ENCODE measurements at regions not wholly inside any gene's neighbourhood (a gene's known extent, or its start where the extent isn't known, plus 50 kb on each side); places are given as distances from the start of the nearest gene placed in this dataset.

DNA sequence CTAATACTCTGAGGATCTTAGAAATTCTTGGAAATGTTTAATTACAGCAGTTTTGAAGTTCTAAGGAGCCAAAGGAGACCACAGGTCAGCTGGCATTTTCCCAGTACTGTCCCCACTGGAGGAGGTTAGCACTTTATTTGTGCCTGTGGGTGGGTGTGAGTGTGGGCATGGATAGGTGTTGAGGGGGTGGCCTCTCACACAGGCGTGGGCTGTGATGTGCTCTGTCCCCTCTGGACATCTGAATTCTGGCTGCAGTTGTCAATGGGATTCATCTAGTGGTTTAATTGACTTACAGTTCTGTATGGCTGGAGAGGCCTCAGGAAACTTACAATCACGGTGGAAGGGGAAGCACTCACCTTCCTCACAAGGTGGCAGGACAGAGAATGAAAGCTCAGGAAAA lies 135.4 kb upstream of the NAMPT start:
- WGBS, 2 donors = 80 to 87% methylated on average over 2 of the region's 2 CpGs
- no peaks in the 10 kb centered on the region for H3K9me3 ChIP-seq (ENCODE audit: control insufficient read depth in 2 of 2, insufficient read depth in 1 of 2, low read depth in 1 of 2, low read length in 1 of 2)
- H3K27me3 ChIP-seq (ENCODE audit: control insufficient read depth in 1 of 2, insufficient read depth in 2 of 2, low read length in 2 of 2) = no peaks in the 10 kb centered on the region
- H3K4me1 ChIP-seq (ENCODE audit: control insufficient read depth in 2 of 2, insufficient read depth in 2 of 2, low read length in 1 of 2) = peaks cover 0 to 3% of the 10 kb centered on the region in 2 donors
- no peaks in the 10 kb centered on the region for H3K36me3 ChIP-seq (ENCODE audit: control insufficient read depth in 2 of 2, insufficient read depth in 2 of 2, low read length in 1 of 2)
- no peak overlapping the region for H3K4me3 ChIP-seq (ENCODE audit: low read depth in 1 of 2, low read length in 2 of 2)
- no peak overlapping the region for H3K27ac ChIP-seq (ENCODE audit: low read depth in 2 of 2, low read length in 1 of 2)

DNA sequence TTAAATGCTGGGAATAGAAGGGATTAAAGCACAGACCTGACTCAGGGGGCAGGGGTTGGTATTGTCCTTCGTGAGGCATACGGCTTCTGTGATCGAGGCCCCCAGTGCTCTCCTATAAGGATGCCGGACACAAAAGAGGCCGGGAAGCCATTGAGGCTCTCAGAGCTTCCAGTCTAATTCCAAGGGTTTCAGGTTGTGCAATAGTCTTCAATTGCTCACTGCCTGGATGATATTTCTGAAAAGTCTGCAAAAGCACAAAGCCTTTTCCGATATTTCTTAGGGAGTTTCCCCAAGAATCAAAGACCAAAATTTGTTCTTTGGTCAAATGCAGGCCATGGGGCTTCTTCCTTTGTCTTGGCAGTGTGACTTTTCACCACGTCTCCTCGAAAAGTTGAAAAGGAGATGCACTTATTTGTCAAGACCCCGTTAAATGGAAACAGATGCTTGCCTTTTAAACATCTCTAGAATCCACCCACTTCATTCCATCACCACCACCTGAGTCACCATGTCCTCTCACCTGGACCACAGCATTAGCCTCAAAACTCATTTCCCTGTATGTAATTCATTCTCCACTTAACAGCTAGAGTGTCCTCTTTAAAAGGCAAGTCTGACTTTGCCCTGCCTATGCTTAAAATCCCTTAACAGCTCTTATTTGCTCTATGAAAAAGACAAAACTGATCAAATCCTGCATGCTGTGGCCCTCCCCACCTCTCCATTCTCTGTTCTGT lies 134.8 kb upstream of the NAMPT start:
- Histone ChIP-seq H3K27me3 (ENCODE audit: control insufficient read depth in 1 of 2, insufficient read depth in 2 of 2, low read length in 2 of 2) (no peaks in the 10 kb centered on the region), H3K4me3 (ENCODE audit: low read depth in 1 of 2, low read length in 2 of 2) (no peak overlapping the region), H3K4me1 (ENCODE audit: control insufficient read depth in 2 of 2, insufficient read depth in 2 of 2, low read length in 1 of 2) (peaks cover 0 to 3% of the 10 kb centered on the region in 2 donors), H3K36me3 (ENCODE audit: control insufficient read depth in 2 of 2, insufficient read depth in 2 of 2, low read length in 1 of 2) (no peaks in the 10 kb centered on the region), H3K9me3 (ENCODE audit: control insufficient read depth in 2 of 2, insufficient read depth in 1 of 2, low read depth in 1 of 2, low read length in 1 of 2) (no peaks in the 10 kb centered on the region), H3K27ac (ENCODE audit: low read depth in 2 of 2, low read length in 1 of 2) (no peak overlapping the region)
- WGBS, 2 donors = 95 to 98% methylated on average over 9 of the region's 9 CpGs

DNA sequence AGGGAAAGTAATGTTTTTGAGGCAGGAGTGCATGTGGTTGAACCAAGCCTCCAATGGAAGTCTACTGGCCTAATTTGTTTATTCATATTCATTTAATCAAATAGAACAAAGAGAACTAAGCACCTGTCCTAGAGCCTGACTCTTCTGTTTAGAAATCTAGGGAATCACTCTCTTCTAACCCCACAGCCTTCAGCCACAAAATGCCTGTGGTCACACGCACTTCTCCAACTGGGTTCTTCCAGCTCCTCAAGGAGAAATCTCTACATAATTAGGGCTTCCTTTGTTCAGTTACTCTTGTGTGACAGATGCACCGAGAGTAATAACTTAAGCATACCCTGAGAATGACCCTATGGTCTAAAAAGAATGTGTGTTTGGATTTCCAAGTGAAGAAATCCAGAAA lies 133.7 kb upstream of the NAMPT start:
- Histone ChIP-seq H3K4me1 (ENCODE audit: control insufficient read depth in 2 of 2, insufficient read depth in 2 of 2, low read length in 1 of 2) (no peaks in the 10 kb centered on the region), H3K9me3 (ENCODE audit: control insufficient read depth in 2 of 2, insufficient read depth in 1 of 2, low read depth in 1 of 2, low read length in 1 of 2) (no peaks in the 10 kb centered on the region), H3K27me3 (ENCODE audit: control insufficient read depth in 1 of 2, insufficient read depth in 2 of 2, low read length in 2 of 2) (no peaks in the 10 kb centered on the region), H3K36me3 (ENCODE audit: control insufficient read depth in 2 of 2, insufficient read depth in 2 of 2, low read length in 1 of 2) (no peaks in the 10 kb centered on the region), H3K27ac (ENCODE audit: low read depth in 2 of 2, low read length in 1 of 2) (peak overlapping the region; percentile 27 to 57), H3K4me3 (ENCODE audit: low read depth in 1 of 2, low read length in 2 of 2) (no peak overlapping the region)
- whole genome bisulfite sequencing, 2 donors = 81 to 84% methylated on average over 2 of the region's 2 CpGs

DNA sequence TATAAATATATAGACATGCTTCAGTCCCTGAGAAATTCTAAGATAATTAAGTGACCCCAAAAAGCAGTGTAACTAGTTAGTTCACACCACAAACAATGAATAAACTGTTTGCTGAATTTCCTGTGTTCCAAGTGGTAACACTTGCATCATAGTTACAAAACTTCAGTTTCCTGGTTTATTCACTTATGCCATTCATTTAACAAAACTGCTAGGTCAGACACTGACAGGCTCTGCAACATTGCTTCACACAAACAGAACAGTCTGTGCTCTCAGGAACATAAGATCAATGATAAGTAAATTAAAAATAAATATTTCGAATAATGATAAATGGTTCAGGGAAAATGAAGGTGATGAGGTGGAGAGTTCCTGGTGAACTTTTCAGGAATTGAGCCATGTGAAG lies 133.3 kb upstream of the NAMPT start:
- H3K9me3 ChIP-seq (ENCODE audit: control insufficient read depth in 2 of 2, insufficient read depth in 1 of 2, low read depth in 1 of 2, low read length in 1 of 2) = no peaks in the 10 kb centered on the region
- peak overlapping the region; percentile 27 to 57 for H3K27ac ChIP-seq (ENCODE audit: low read depth in 2 of 2, low read length in 1 of 2)
- no peaks in the 10 kb centered on the region for H3K36me3 ChIP-seq (ENCODE audit: control insufficient read depth in 2 of 2, insufficient read depth in 2 of 2, low read length in 1 of 2)
- 59% methylated on average over 1 of the region's 1 CpG for WGBS, 2 donors
- H3K4me1 ChIP-seq (ENCODE audit: control insufficient read depth in 2 of 2, insufficient read depth in 2 of 2, low read length in 1 of 2) = no peaks in the 10 kb centered on the region
- no peak overlapping the region for H3K4me3 ChIP-seq (ENCODE audit: low read depth in 1 of 2, low read length in 2 of 2)
- no peaks in the 10 kb centered on the region for H3K27me3 ChIP-seq (ENCODE audit: control insufficient read depth in 1 of 2, insufficient read depth in 2 of 2, low read length in 2 of 2)

DNA sequence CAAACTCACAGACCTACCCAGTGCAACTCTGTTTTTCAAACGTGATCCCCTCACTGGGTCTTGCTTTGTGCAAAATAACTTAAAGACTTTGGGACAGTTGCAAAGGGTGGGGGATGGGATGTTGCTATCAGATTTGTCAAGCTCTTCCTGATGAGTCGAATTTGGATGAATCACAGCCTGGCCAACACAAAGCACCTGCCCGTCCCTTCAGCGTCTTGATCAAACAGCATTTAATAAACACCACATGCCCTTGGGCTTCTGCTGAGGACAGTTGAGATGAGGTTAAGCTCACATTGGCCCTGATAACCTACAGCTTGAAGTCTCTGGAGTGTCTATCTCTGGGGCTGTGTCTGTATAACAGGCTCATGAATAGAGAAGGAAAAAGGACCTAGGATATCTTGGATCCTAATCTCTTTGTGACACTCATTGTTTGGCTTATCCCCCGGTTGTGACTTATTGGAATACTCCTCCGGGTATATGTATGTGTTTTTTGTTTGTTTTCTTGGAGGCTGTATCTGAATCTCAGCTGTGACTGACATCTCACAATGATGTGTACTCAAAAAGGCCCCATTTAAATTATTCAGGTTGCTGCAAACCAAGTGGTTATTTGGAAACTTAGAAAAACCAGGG lies 132.6 kb upstream of the NAMPT start:
- H3K4me3 ChIP-seq (ENCODE audit: low read depth in 1 of 2, low read length in 2 of 2) = no peak overlapping the region
- peak overlapping the region; percentile 71 to 82 for H3K27ac ChIP-seq (ENCODE audit: low read depth in 2 of 2, low read length in 1 of 2)
- 27 to 41% methylated on average over 6 of the region's 6 CpGs for WGBS, 2 donors
- no peaks in the 10 kb centered on the region for H3K4me1 ChIP-seq (ENCODE audit: control insufficient read depth in 2 of 2, insufficient read depth in 2 of 2, low read length in 1 of 2)
- H3K36me3 ChIP-seq (ENCODE audit: control insufficient read depth in 2 of 2, insufficient read depth in 2 of 2, low read length in 1 of 2) = no peaks in the 10 kb centered on the region
- H3K9me3 ChIP-seq (ENCODE audit: control insufficient read depth in 2 of 2, insufficient read depth in 1 of 2, low read depth in 1 of 2, low read length in 1 of 2) = no peaks in the 10 kb centered on the region
- H3K27me3 ChIP-seq (ENCODE audit: control insufficient read depth in 1 of 2, insufficient read depth in 2 of 2, low read length in 2 of 2) = no peaks in the 10 kb centered on the region

DNA sequence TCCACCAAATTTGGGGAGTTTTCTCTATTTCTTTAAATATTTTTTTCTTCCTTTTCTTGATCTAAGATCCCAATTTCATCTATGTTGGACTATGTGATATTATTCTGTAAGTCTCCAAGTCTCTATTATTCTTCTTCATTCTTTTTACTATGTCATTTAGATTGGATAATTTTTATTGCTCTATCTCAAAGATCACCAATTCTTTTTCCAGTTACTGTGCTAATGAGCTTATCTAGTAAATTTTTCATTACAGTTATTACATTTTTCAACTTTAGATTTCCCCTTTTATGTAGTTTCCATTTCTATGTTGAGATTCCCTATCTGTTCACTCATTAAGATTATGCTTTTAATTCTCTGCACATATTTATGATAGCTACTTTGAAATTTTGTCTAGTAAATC lies 131.6 kb upstream of the NAMPT start:
- Histone ChIP-seq H3K27me3 (ENCODE audit: control insufficient read depth in 1 of 2, insufficient read depth in 2 of 2, low read length in 2 of 2) (no peaks in the 10 kb centered on the region), H3K9me3 (ENCODE audit: control insufficient read depth in 2 of 2, insufficient read depth in 1 of 2, low read depth in 1 of 2, low read length in 1 of 2) (no peaks in the 10 kb centered on the region), H3K27ac (ENCODE audit: low read depth in 2 of 2, low read length in 1 of 2) (no peak overlapping the region), H3K4me1 (ENCODE audit: control insufficient read depth in 2 of 2, insufficient read depth in 2 of 2, low read length in 1 of 2) (no peaks in the 10 kb centered on the region), H3K4me3 (ENCODE audit: low read depth in 1 of 2, low read length in 2 of 2) (no peak overlapping the region), H3K36me3 (ENCODE audit: control insufficient read depth in 2 of 2, insufficient read depth in 2 of 2, low read length in 1 of 2) (no peaks in the 10 kb centered on the region)

DNA sequence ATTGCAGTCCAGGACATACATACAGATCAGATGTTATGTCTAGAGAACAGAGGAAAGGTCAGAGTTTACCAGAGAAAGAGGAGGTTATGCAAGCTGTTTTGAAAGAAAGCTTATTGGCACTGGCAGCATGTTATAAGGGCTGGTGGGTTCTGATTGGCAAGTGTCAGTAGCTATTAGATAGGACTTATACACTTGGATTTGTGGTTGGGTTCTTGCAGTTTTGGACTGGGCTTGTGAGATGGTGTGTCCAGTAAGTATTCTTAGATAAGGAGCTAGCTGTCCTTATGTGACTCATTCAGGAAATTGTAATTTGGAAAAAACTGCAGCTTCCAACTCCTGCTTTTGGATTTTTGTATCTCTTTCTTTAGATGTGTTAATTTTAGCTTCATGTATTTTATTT lies 130.7 kb upstream of the NAMPT start:
- Histone ChIP-seq H3K27me3 (ENCODE audit: control insufficient read depth in 1 of 2, insufficient read depth in 2 of 2, low read length in 2 of 2) (no peaks in the 10 kb centered on the region), H3K9me3 (ENCODE audit: control insufficient read depth in 2 of 2, insufficient read depth in 1 of 2, low read depth in 1 of 2, low read length in 1 of 2) (no peaks in the 10 kb centered on the region), H3K27ac (ENCODE audit: low read depth in 2 of 2, low read length in 1 of 2) (no peak overlapping the region), H3K4me1 (ENCODE audit: control insufficient read depth in 2 of 2, insufficient read depth in 2 of 2, low read length in 1 of 2) (no peaks in the 10 kb centered on the region), H3K4me3 (ENCODE audit: low read depth in 1 of 2, low read length in 2 of 2) (no peak overlapping the region), H3K36me3 (ENCODE audit: control insufficient read depth in 2 of 2, insufficient read depth in 2 of 2, low read length in 1 of 2) (no peaks in the 10 kb centered on the region)

DNA sequence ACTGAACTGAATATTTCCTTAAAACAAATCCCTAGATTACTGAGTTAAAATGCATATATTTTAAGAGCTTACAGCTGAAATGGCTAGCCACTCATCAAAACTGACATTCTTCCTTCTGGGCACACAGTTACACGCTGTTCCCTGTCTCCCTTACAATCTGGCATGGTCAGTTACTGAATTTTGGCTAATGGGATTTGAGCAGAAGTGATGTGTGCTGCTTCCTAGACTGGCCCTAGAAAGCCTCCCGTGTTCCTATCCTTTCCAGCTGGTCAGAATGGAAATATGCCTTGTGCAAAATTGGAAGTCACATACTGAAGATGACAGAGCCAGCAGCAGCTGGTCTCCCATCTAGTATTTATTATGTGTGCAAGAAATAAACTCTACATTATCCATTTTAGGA lies 128.7 kb upstream of the NAMPT start:
- H3K27me3 ChIP-seq (ENCODE audit: control insufficient read depth in 1 of 2, insufficient read depth in 2 of 2, low read length in 2 of 2) = no peaks in the 10 kb centered on the region
- H3K36me3 ChIP-seq (ENCODE audit: control insufficient read depth in 2 of 2, insufficient read depth in 2 of 2, low read length in 1 of 2) = no peaks in the 10 kb centered on the region
- H3K9me3 ChIP-seq (ENCODE audit: control insufficient read depth in 2 of 2, insufficient read depth in 1 of 2, low read depth in 1 of 2, low read length in 1 of 2) = no peaks in the 10 kb centered on the region
- H3K27ac ChIP-seq (ENCODE audit: low read depth in 2 of 2, low read length in 1 of 2) = no peak overlapping the region
- H3K4me3 ChIP-seq (ENCODE audit: low read depth in 1 of 2, low read length in 2 of 2) = no peak overlapping the region
- no peaks in the 10 kb centered on the region for H3K4me1 ChIP-seq (ENCODE audit: control insufficient read depth in 2 of 2, insufficient read depth in 2 of 2, low read length in 1 of 2)
- WGBS, 2 donors = 56 to 79% methylated on average over 2 of the region's 2 CpGs

DNA sequence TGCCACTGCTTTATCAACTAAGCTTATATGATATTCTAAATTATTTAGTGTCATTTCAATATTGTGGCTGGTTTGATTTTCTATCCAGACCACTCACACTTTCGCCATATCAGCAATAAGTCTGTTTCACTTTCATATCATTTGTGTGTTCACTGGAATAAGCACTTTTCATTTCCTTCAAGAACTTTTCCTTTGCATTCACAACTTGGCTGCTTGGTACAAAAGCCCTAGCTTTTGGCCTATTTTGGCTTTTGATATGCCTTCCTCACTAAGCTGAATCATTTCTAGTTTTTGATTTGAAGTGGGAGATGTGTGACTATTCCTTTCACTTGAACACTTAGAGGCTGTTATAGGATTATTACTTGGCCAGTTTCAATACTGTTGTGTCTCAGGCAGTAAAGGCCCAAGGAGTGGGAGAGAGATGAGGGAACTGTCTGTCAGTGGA lies 120.9 kb upstream of the NAMPT start:
- H3K27ac ChIP-seq (ENCODE audit: low read depth in 2 of 2, low read length in 1 of 2) = no peak overlapping the region
- 0% methylated on average over 1 of the region's 1 CpG for WGBS, 2 donors
- no peak overlapping the region for H3K4me3 ChIP-seq (ENCODE audit: low read depth in 1 of 2, low read length in 2 of 2)
- no peaks in the 10 kb centered on the region for H3K27me3 ChIP-seq (ENCODE audit: control insufficient read depth in 1 of 2, insufficient read depth in 2 of 2, low read length in 2 of 2)
- no peaks in the 10 kb centered on the region for H3K4me1 ChIP-seq (ENCODE audit: control insufficient read depth in 2 of 2, insufficient read depth in 2 of 2, low read length in 1 of 2)
- no peaks in the 10 kb centered on the region for H3K9me3 ChIP-seq (ENCODE audit: control insufficient read depth in 2 of 2, insufficient read depth in 1 of 2, low read depth in 1 of 2, low read length in 1 of 2)
- H3K36me3 ChIP-seq (ENCODE audit: control insufficient read depth in 2 of 2, insufficient read depth in 2 of 2, low read length in 1 of 2) = no peaks in the 10 kb centered on the region

DNA sequence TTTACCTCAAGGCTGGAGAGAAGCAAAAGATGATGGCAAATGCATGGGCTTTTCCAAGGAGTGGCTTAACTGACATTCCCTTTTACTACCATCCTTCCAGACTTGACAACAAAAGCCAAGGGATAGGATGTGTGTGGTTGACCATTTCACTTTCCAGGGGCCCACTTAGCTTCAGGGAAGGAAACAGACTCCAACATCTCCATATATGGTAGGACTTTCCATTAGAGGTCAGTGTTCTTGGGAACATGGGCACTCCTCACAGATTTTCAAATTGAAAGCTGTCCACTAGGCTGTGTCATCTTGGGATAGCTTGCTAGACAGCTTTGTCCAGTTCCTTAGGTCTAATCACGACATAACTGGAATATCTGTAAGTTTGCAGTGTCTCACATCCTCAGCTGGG lies 118.1 kb upstream of the NAMPT start:
- H3K4me3 ChIP-seq (ENCODE audit: low read depth in 1 of 2, low read length in 2 of 2) = no peak overlapping the region
- H3K9me3 ChIP-seq (ENCODE audit: control insufficient read depth in 2 of 2, insufficient read depth in 1 of 2, low read depth in 1 of 2, low read length in 1 of 2) = no peaks in the 10 kb centered on the region
- no peaks in the 10 kb centered on the region for H3K27me3 ChIP-seq (ENCODE audit: control insufficient read depth in 1 of 2, insufficient read depth in 2 of 2, low read length in 2 of 2)
- H3K27ac ChIP-seq (ENCODE audit: low read depth in 2 of 2, low read length in 1 of 2) = no peak overlapping the region
- WGBS, 2 donors = 74 to 88% methylated on average over 1 of the region's 1 CpG
- H3K4me1 ChIP-seq (ENCODE audit: control insufficient read depth in 2 of 2, insufficient read depth in 2 of 2, low read length in 1 of 2) = no peaks in the 10 kb centered on the region
- H3K36me3 ChIP-seq (ENCODE audit: control insufficient read depth in 2 of 2, insufficient read depth in 2 of 2, low read length in 1 of 2) = no peaks in the 10 kb centered on the region

Data from esophagus (tissue), 2 donors.